NOMO-1 (cell line): ENCODE measurements at regions not wholly inside any gene's neighbourhood (a gene's known extent, or its start where the extent isn't known, plus 50 kb on each side); places are given as distances from the start of the nearest gene placed in this dataset.

ENCODE experiments used
- DNase-seq, 2 experiments: peaks; one replicate each; lab custom pipeline; 2025; ENCODE audit not compliant: unreplicated experiment in 2 of 2; lab: John Stamatoyannopoulos, UW

GRCh38 chr1:87265786-87266185 is 62.9 kb upstream of the LMO4 start:
- no peak for DNase-seq

- DNase-seq = no peak
Observed at GRCh38 chr1:87268111-87268510, 60.6 kb upstream of the LMO4 start.

- no peak for DNase-seq
Observed at GRCh38 chr1:87269921-87270320, 58.8 kb upstream of the LMO4 start.

- no peak for DNase-seq
Observed at GRCh38 chr1:87273291-87273690, 55.4 kb upstream of the LMO4 start.

- DNase-seq = no peak
Observed at GRCh38 chr1:87274851-87275250, 53.8 kb upstream of the LMO4 start.

- no peak for DNase-seq
Observed at GRCh38 chr1:87278825-87279535, 49.7 kb upstream of the LMO4 start.
